HCT116 (cell line): ENCODE measurements at regions not wholly inside any gene's neighbourhood (a gene's known extent, or its start where the extent isn't known, plus 50 kb on each side); places are given as distances from the start of the nearest gene placed in this dataset.

ENCODE experiments used
- ATAC-seq: fragments of 200-7000 bp; cut with Tn5 transposase; 2 replicates; pipeline ENCODE4 v1.9.1; 2020; ENCODE audit warnings: mild to moderate bottlenecking, moderate library complexity
- BruUV-seq: library from RNA; stranded (reverse); fragments of 400-500 nt; replicated peaks from 2 replicates; lab custom pipeline; 2021; lab: Mats Ljungman, UMichigan
- CTCF ChIA-PET: fragments of 300-600 bp; sonication (Branson Sonifier 250); formaldehyde crosslinking; loops from one replicate; lab custom pipeline; 2021; ENCODE audit warnings: antibody characterized with exemption; lab: Charles Lee
- POLR2A ChIA-PET: fragments of 300-600, 350-600 bp; sonication (Branson Sonifier 250); formaldehyde crosslinking; loops from one replicate; lab custom pipeline; 2021; ENCODE audit warnings: antibody characterized with exemption; lab: Charles Lee
- RAD21 ChIA-PET, 2 experiments: fragments of 300-600 bp; sonication (Branson Sonifier 250); formaldehyde crosslinking; loops; one replicate each; lab custom pipeline; 2023; ENCODE audit warnings: low total read pairs in 2 of 2; ENCODE audit not compliant: uncharacterized antibody in 2 of 2, unreplicated experiment in 2 of 2, low non-redundant PET in 1 of 2; lab: Charles Lee
- DNase-seq: peaks from one replicate; pipeline ENCODE4 v3.0.0-alpha.2; 2010; ENCODE audit warnings: low read depth, low spot score
- H2AFZ ChIP-seq: fragments of 200-600 bp; shearing (Covaris generic), sonication (generic); 2 replicates; pipeline ENCODE4 v1.6.1; 2017; ENCODE audit warnings: low read depth, mixed run types, mixed read lengths, antibody characterized with exemption, low read length; ENCODE audit not compliant: poor library complexity, severe bottlenecking
- H3K27ac ChIP-seq: 2 replicates; pipeline ENCODE4 v1.5.1; 2012; ENCODE audit warnings: low read depth, low read length
- H3K27me3 ChIP-seq: fragments of 200-600 bp; sonication (generic); 2 replicates; pipeline ENCODE4 v1.6.1; 2016; ENCODE audit warnings: mixed run types, low read length, mixed read lengths; ENCODE audit not compliant: insufficient read depth
- H3K36me3 ChIP-seq, 2 experiments: fragments of 200-500 bp in 1 of 2; fragments of 200-600 bp in 1 of 2; sonication (Bioruptor generic) in 1 of 2; sonication (generic) in 1 of 2; 2 replicates each; pipeline versions ENCODE4 v1.5.1 to v1.6.1; 2014 to 2016; ENCODE audit warnings: low read length in 2 of 2, inconsistent platforms in 1 of 2, mixed read lengths in 1 of 2, mixed run types in 1 of 2; ENCODE audit not compliant: insufficient read depth in 2 of 2, control insufficient read depth in 1 of 2
- H3K4me1 ChIP-seq, 2 experiments: fragments of 200-600 bp in 1 of 2; sonication (generic) in 1 of 2; 2 replicates each; pipeline versions ENCODE4 v1.5.1 to v1.6.1; 2012 to 2017; ENCODE audit warnings: low read length in 2 of 2, inconsistent platforms in 1 of 2, mild to moderate bottlenecking in 1 of 2, mixed read lengths in 1 of 2, mixed run types in 1 of 2, moderate library complexity in 1 of 2; ENCODE audit not compliant: insufficient read depth in 2 of 2, control insufficient read depth in 1 of 2
- H3K4me2 ChIP-seq: fragments of 200-600 bp; sonication (generic); 2 replicates; pipeline ENCODE4 v1.6.1; 2017; ENCODE audit warnings: mixed run types, low read length, mixed read lengths
- H3K4me3 ChIP-seq, 2 experiments: fragments of 200-600 bp in 1 of 2; sonication (generic) in 1 of 2; replicated peaks in 1 of 2; 2 replicates each; pipeline ENCODE4 v1.5.1; 2011 to 2016; ENCODE audit warnings: low read length in 2 of 2, control low read depth in 1 of 2, low read depth in 1 of 2, mild to moderate bottlenecking in 1 of 2, mixed read lengths in 1 of 2, mixed run types in 1 of 2
- H3K79me2 ChIP-seq: fragments of 200-600 bp; sonication (generic); 2 replicates; pipeline ENCODE4 v1.6.1; 2017; ENCODE audit warnings: mild to moderate bottlenecking, mixed run types, low read length, moderate library complexity, mixed read lengths; ENCODE audit not compliant: insufficient read depth
- H3K9ac ChIP-seq: fragments of 200-600 bp; sonication (generic); 2 replicates; pipeline ENCODE4 v1.6.1; 2016; ENCODE audit warnings: low read length, mixed read lengths
- H3K9me2 ChIP-seq: fragments of 200-600 bp; sonication (generic), shearing (Covaris generic); 2 replicates; pipeline ENCODE4 v1.6.1; 2017; ENCODE audit warnings: mixed run types, mild to moderate bottlenecking, moderate library complexity; ENCODE audit not compliant: insufficient read depth
- H3K9me3 ChIP-seq, 2 experiments: fragments of 200-500 bp in 1 of 2; fragments of 200-600 bp in 1 of 2; sonication (Bioruptor generic) in 1 of 2; sonication (generic) in 1 of 2; 2 replicates each; pipeline ENCODE4 v1.6.1; 2014 to 2017; ENCODE audit warnings: low read length in 2 of 2, mixed read lengths in 2 of 2, inconsistent platforms in 1 of 2, low read depth in 1 of 2, mild to moderate bottlenecking in 1 of 2, mixed run types in 1 of 2, moderate library complexity in 1 of 2; ENCODE audit not compliant: control insufficient read depth in 1 of 2, insufficient read depth in 1 of 2
- H4K20me1 ChIP-seq: fragments of 200-600 bp; sonication (generic), shearing (Covaris generic); 2 replicates; pipeline ENCODE4 v1.6.1; 2017; ENCODE audit warnings: mixed run types, mild to moderate bottlenecking, moderate library complexity; ENCODE audit not compliant: insufficient read depth
- CBX3 ChIP-seq: IDR thresholded peaks from 2 replicates; pipeline ENCODE4 v1.6.1; 2012; ENCODE audit warnings: low read depth
- CEBPB ChIP-seq: IDR thresholded peaks from 2 replicates; pipeline ENCODE4 v1.6.1; 2012; ENCODE audit warnings: low read depth
- EGR1 ChIP-seq: IDR thresholded peaks from 2 replicates; pipeline ENCODE4 v1.6.1; 2012; ENCODE audit warnings: low read depth
- ELF1 ChIP-seq: IDR thresholded peaks from 2 replicates; pipeline ENCODE4 v1.6.1; 2012; ENCODE audit warnings: low read depth, borderline replicate concordance
- EZH2phosphoT487 ChIP-seq: fragments of 200-600 bp; IDR thresholded peaks from 2 replicates; pipeline ENCODE4 v1.6.1; 2018; ENCODE audit warnings: antibody characterized with exemption, borderline replicate concordance
- JUND ChIP-seq: IDR thresholded peaks from 2 replicates; pipeline ENCODE4 v1.6.1; 2012
- SIN3A ChIP-seq: IDR thresholded peaks from 2 replicates; pipeline ENCODE4 v1.6.1; 2012; ENCODE audit warnings: low read depth
- SP1 ChIP-seq: IDR thresholded peaks from 2 replicates; pipeline ENCODE4 v1.6.1; 2012; ENCODE audit warnings: low read depth
- SRF ChIP-seq: IDR thresholded peaks from 2 replicates; pipeline ENCODE4 v1.6.1; 2012; ENCODE audit warnings: low read depth
- TCF7L2 ChIP-seq: IDR thresholded peaks from 2 replicates; pipeline ENCODE4 v1.7.0; 2011; ENCODE audit warnings: borderline replicate concordance, inconsistent platforms; ENCODE audit not compliant: insufficient read depth, insufficient read length; ENCODE audit errors: extremely low read depth
- YY1 ChIP-seq: IDR thresholded peaks from 2 replicates; pipeline ENCODE4 v1.6.1; 2011; ENCODE audit warnings: low read length, low read depth, moderate library complexity, mild to moderate bottlenecking; ENCODE audit not compliant: insufficient replicate concordance; ENCODE audit errors: extremely low read depth
- ZFX ChIP-seq: fragments of 450-650 bp; IDR thresholded peaks from 2 replicates; pipeline ENCODE4 v1.6.1; 2017
- ZNF274 ChIP-seq: fragments of 200-500 bp; sonication (Bioruptor generic); IDR thresholded peaks from 2 replicates; pipeline ENCODE4 v1.6.1; 2014; ENCODE audit warnings: mild to moderate bottlenecking, low read depth, low read length, inconsistent platforms
- intact Hi-C: fragments of 100-400 bp; cut with micrococcal nuclease; formaldehyde crosslinking; loops from 2 replicates; pipeline ENCODE4 v1.10.0; 2022
- TF ChIP-seq, protein P1 (sequence below): IDR thresholded peaks from 2 replicates; pipeline ENCODE4 v1.6.1; 2012
- TF ChIP-seq, protein P2 (sequence below): IDR thresholded peaks from 2 replicates; pipeline ENCODE4 v1.6.1; 2012
- TF ChIP-seq, protein P3 (sequence below): IDR thresholded peaks from 2 replicates; pipeline ENCODE4 v1.6.1; 2012; ENCODE audit warnings: low read depth

DNA sequence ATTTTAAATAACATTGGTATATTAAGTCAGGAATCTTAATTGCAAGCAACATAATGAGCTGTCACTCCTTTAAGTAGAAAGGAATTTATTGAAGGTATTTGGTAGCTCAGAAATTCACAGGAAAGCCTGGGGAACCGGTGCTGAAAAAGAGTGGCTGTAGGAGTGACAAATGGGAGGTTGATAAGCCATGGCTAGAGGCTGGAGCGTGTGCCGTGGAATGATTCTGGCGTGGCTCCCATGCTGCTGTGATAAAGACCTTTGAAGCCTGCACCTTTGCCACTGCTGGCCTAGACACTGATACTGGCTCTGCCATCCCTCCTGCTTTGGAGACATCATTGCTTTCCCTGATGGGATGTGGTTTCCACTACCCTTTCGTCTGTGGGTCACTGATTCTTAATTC lies 65.7 kb upstream of the ATG10 start:
- no TSS peak for BruUV-seq
- ChIA-PET RAD21 (no interaction called here), CTCF (interaction anchor here (1.6 kb wide), 1 partner anchor 260 kb away, joined by 3 read pairs; no protein-coding TSS in a partner anchor), POLR2A (no interaction called here)
- intact Hi-C loops, result no loop called here
- Histone ChIP-seq H2AFZ (no peak overlapping the region), H3K9me2 (no peaks in the 10 kb centered on the region), H3K36me3 (no peaks in the 10 kb centered on the region), H3K27me3 (no peaks in the 10 kb centered on the region), H3K4me2 (no peak overlapping the region), H3K27ac (no peak overlapping the region), H3K79me2 (no peaks in the 10 kb centered on the region), H3K4me3 (no peak overlapping the region), H3K9me3 (no peaks in the 10 kb centered on the region; a peak in 1 of 4 replicates), H3K4me1 (no peaks in the 10 kb centered on the region), H4K20me1 (no peaks in the 10 kb centered on the region), H3K9ac (no peak overlapping the region)
- ATAC-seq (no peak), DNase-seq (no peak)
- no peak for TF ChIP-seq SRF
- no peak for TF ChIP-seq ZFX
- TF ChIP-seq, protein P1, sequence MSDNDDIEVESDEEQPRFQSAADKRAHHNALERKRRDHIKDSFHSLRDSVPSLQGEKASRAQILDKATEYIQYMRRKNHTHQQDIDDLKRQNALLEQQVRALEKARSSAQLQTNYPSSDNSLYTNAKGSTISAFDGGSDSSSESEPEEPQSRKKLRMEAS, result no peak
- no peak for TF ChIP-seq TCF7L2
- no peak for TF ChIP-seq JUND
- no peak for TF ChIP-seq ZNF274
- TF ChIP-seq YY1, result no peak

DNA sequence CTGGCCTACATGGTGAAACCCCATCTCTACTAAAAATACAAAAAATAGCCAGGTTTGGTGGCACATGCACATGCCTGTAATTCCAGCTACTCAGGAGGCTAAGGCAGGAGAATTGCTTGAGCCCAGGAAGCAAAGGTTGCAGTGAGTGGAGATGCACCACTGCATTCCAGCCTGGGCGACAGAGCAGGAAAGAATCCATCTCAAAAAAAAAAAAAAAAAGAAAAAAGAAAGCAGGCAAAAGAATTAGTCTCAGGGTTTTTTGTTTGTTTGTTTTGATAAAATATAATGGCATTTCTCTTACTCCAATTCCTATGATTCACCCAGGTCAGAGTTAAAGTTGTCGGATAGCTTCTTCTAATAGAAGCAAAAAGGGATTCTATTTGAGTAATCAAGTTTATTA lies 67.0 kb upstream of the ATG10 start:
- Histone ChIP-seq H3K4me2 (no peak overlapping the region), H4K20me1 (no peaks in the 10 kb centered on the region), H3K36me3 (no peaks in the 10 kb centered on the region), H3K27ac (no peak overlapping the region), H3K9me3 (no peaks in the 10 kb centered on the region; a peak in 1 of 4 replicates), H3K9me2 (no peaks in the 10 kb centered on the region), H3K27me3 (no peaks in the 10 kb centered on the region), H3K4me1 (no peaks in the 10 kb centered on the region), H3K4me3 (no peak overlapping the region), H3K79me2 (no peaks in the 10 kb centered on the region), H3K9ac (no peak overlapping the region), H2AFZ (no peak overlapping the region)
- intact Hi-C loops, result no loop called here
- ChIA-PET RAD21 (no interaction called here), CTCF (no interaction called here), POLR2A (no interaction called here)
- DNase-seq, result no peak
- ATAC-seq, result no peak
- BruUV-seq, result no TSS peak
- TF ChIP-seq, protein P1, result no peak
- TF ChIP-seq CBX3 (no peak), SIN3A (no peak), CEBPB (no peak), SP1 (no peak), TCF7L2 (no peak), JUND (no peak), YY1 (no peak), ELF1 (no peak), EGR1 (no peak), EZH2phosphoT487 (no peak)
- TF ChIP-seq, protein P2, sequence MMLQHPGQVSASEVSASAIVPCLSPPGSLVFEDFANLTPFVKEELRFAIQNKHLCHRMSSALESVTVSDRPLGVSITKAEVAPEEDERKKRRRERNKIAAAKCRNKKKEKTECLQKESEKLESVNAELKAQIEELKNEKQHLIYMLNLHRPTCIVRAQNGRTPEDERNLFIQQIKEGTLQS, result no peak
- TF ChIP-seq, protein P3, sequence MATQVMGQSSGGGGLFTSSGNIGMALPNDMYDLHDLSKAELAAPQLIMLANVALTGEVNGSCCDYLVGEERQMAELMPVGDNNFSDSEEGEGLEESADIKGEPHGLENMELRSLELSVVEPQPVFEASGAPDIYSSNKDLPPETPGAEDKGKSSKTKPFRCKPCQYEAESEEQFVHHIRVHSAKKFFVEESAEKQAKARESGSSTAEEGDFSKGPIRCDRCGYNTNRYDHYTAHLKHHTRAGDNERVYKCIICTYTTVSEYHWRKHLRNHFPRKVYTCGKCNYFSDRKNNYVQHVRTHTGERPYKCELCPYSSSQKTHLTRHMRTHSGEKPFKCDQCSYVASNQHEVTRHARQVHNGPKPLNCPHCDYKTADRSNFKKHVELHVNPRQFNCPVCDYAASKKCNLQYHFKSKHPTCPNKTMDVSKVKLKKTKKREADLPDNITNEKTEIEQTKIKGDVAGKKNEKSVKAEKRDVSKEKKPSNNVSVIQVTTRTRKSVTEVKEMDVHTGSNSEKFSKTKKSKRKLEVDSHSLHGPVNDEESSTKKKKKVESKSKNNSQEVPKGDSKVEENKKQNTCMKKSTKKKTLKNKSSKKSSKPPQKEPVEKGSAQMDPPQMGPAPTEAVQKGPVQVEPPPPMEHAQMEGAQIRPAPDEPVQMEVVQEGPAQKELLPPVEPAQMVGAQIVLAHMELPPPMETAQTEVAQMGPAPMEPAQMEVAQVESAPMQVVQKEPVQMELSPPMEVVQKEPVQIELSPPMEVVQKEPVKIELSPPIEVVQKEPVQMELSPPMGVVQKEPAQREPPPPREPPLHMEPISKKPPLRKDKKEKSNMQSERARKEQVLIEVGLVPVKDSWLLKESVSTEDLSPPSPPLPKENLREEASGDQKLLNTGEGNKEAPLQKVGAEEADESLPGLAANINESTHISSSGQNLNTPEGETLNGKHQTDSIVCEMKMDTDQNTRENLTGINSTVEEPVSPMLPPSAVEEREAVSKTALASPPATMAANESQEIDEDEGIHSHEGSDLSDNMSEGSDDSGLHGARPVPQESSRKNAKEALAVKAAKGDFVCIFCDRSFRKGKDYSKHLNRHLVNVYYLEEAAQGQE, result no peak
